ENCODE measurements at regions not wholly inside any gene's neighbourhood (a gene's known extent, or its start where the extent isn't known, plus 50 kb on each side); places are given as distances from the start of the nearest gene placed in this dataset.

- TF ChIP-seq POLR2AphosphoS5 (IDR thresholded peaks at IDR 0.05) (no peak), CTCF (IDR thresholded peaks at IDR 0.05) (no peak), EP300 (IDR thresholded peaks at IDR 0.05) (no peak)
Observed at GRCh38 chr2:172334988-172335387, 92.4 kb upstream of the ITGA6 start.
